ENCODE measurements at regions not wholly inside any gene's neighbourhood (a gene's known extent, or its start where the extent isn't known, plus 50 kb on each side); places are given as distances from the start of the nearest gene placed in this dataset.

- no TSS peak for BruUV-seq (replicated peaks)
- POLR2A ChIA-PET, result interaction anchor here (1.0 kb wide), 1 partner anchor 23 kb away, joined by 3 read pairs; no protein-coding TSS in a partner anchor
- no peak for DNase-seq (ENCODE audit: low spot score)
- Histone ChIP-seq H3K4me1 (ENCODE audit: insufficient read depth, low read length, poor library complexity, severe bottlenecking) (no peaks in the 10 kb centered on the region), H4K20me1 (ENCODE audit: insufficient read depth, low read length) (no peaks in the 10 kb centered on the region), H3K27ac (ENCODE audit: low read depth, low read length, poor library complexity, severe bottlenecking) (no peak overlapping the region), H3K36me3 (ENCODE audit: insufficient read depth, low read length) (no peaks in the 10 kb centered on the region), H3K9me3 (ENCODE audit: low read length) (no peaks in the 10 kb centered on the region), H3K4me3 (ENCODE audit: low read depth, low read length, poor library complexity, severe bottlenecking) (no peak overlapping the region), H3K79me2 (ENCODE audit: insufficient read depth, low read depth, low read length) (no peaks in the 10 kb centered on the region), H3K4me2 (ENCODE audit: low read length) (no peak overlapping the region), H2AFZ (ENCODE audit: low read length) (no peak overlapping the region), H3K9me2 (ENCODE audit: insufficient read depth, low read length) (no peaks in the 10 kb centered on the region)
- CTCF ChIA-PET (ENCODE audit: unreplicated experiment), result no interaction called here
- intact Hi-C loops (cut with micrococcal nuclease; ENCODE audit: unreplicated experiment), result no loop called here
- TF ChIP-seq EZH2phosphoT487 (IDR thresholded peaks at IDR 0.05; ENCODE audit: borderline replicate concordance, low read depth, low read length), result no peak
- TF ChIP-seq, protein P1, sequence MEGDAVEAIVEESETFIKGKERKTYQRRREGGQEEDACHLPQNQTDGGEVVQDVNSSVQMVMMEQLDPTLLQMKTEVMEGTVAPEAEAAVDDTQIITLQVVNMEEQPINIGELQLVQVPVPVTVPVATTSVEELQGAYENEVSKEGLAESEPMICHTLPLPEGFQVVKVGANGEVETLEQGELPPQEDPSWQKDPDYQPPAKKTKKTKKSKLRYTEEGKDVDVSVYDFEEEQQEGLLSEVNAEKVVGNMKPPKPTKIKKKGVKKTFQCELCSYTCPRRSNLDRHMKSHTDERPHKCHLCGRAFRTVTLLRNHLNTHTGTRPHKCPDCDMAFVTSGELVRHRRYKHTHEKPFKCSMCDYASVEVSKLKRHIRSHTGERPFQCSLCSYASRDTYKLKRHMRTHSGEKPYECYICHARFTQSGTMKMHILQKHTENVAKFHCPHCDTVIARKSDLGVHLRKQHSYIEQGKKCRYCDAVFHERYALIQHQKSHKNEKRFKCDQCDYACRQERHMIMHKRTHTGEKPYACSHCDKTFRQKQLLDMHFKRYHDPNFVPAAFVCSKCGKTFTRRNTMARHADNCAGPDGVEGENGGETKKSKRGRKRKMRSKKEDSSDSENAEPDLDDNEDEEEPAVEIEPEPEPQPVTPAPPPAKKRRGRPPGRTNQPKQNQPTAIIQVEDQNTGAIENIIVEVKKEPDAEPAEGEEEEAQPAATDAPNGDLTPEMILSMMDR (conservative IDR thresholded peaks at IDR 0.05; ENCODE audit: low read length), result no peak
These were observed 161.6 kb upstream of the GUCY1A2 start for GRCh38 chr11:107179829-107180228.

DNA sequence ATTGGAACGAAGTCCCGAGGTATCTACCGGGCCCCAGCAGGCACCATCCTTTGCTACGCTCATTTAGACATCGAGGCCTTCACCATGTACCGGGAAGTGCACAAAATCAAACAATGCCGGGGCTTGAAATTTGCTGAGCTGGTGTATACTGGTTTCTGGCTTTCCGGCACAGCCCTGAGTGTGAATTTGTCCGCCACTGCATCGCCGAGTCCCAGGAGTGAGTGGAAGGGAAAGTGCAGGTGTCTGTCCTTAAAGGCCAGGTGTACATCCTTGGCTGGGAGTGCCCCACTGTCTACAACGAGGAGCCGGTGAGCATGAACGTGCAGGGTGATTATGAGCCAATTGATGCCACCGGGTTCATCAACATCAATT is 158.8 kb upstream of the GUCY1A2 start:
- Histone ChIP-seq H3K79me2 (ENCODE audit: insufficient read depth, low read depth, low read length) (no peaks in the 10 kb centered on the region), H3K36me3 (ENCODE audit: insufficient read depth, low read length) (no peaks in the 10 kb centered on the region), H3K4me3 (ENCODE audit: low read depth, low read length, poor library complexity, severe bottlenecking) (no peak overlapping the region), H3K27ac (ENCODE audit: low read depth, low read length, poor library complexity, severe bottlenecking) (no peak overlapping the region), H2AFZ (ENCODE audit: low read length) (no peak overlapping the region), H3K4me1 (ENCODE audit: insufficient read depth, low read length, poor library complexity, severe bottlenecking) (no peaks in the 10 kb centered on the region), H3K4me2 (ENCODE audit: low read length) (no peak overlapping the region), H4K20me1 (ENCODE audit: insufficient read depth, low read length) (no peaks in the 10 kb centered on the region), H3K9me3 (ENCODE audit: low read length) (no peaks in the 10 kb centered on the region), H3K9me2 (ENCODE audit: insufficient read depth, low read length) (no peaks in the 10 kb centered on the region)
- POLR2A ChIA-PET, result no interaction called here
- intact Hi-C loops (cut with micrococcal nuclease; ENCODE audit: unreplicated experiment), result no loop called here
- CTCF ChIA-PET (ENCODE audit: unreplicated experiment), result no interaction called here
- no TSS peak for BruUV-seq (replicated peaks)
- TF ChIP-seq, protein P1 (conservative IDR thresholded peaks at IDR 0.05; ENCODE audit: low read length), result no peak
- no peak for TF ChIP-seq EZH2phosphoT487 (IDR thresholded peaks at IDR 0.05; ENCODE audit: borderline replicate concordance, low read depth, low read length)
- DNase-seq (ENCODE audit: low spot score), result no peak

GRCh38 chr11:107176148-107177105 is 158.2 kb upstream of the GUCY1A2 start:
- Histone ChIP-seq H3K79me2 (ENCODE audit: insufficient read depth, low read depth, low read length) (no peaks in the 10 kb centered on the region), H2AFZ (ENCODE audit: low read length) (no peak overlapping the region), H3K9me2 (ENCODE audit: insufficient read depth, low read length) (no peaks in the 10 kb centered on the region), H3K27ac (ENCODE audit: low read depth, low read length, poor library complexity, severe bottlenecking) (no peak overlapping the region), H3K9me3 (ENCODE audit: low read length) (no peaks in the 10 kb centered on the region), H3K4me2 (ENCODE audit: low read length) (no peak overlapping the region), H4K20me1 (ENCODE audit: insufficient read depth, low read length) (no peaks in the 10 kb centered on the region), H3K4me1 (ENCODE audit: insufficient read depth, low read length, poor library complexity, severe bottlenecking) (no peaks in the 10 kb centered on the region), H3K36me3 (ENCODE audit: insufficient read depth, low read length) (no peaks in the 10 kb centered on the region), H3K4me3 (ENCODE audit: low read depth, low read length, poor library complexity, severe bottlenecking) (no peak overlapping the region)
- no TSS peak for BruUV-seq (replicated peaks)
- intact Hi-C loops (cut with micrococcal nuclease; ENCODE audit: unreplicated experiment), result no loop called here
- POLR2A ChIA-PET, result no interaction called here
- CTCF ChIA-PET (ENCODE audit: unreplicated experiment), result no interaction called here
- TF ChIP-seq, protein P1 (conservative IDR thresholded peaks at IDR 0.05; ENCODE audit: low read length), result no peak
- no peak for TF ChIP-seq EZH2phosphoT487 (IDR thresholded peaks at IDR 0.05; ENCODE audit: borderline replicate concordance, low read depth, low read length)
- no peak for DNase-seq (ENCODE audit: low spot score)
